GM12872 (cell line): ENCODE measurements at regions not wholly inside any gene's neighbourhood (a gene's known extent, or its start where the extent isn't known, plus 50 kb on each side); places are given as distances from the start of the nearest gene placed in this dataset.

Experiments
- TF ChIP-seq, protein P1 (sequence below): IDR thresholded peaks from 3 replicates; pipeline ENCODE4 v1.5.1; 2011; ENCODE audit warnings: low read depth, mild to moderate bottlenecking, low read length, moderate library complexity; ENCODE audit not compliant: insufficient read depth

DNA sequence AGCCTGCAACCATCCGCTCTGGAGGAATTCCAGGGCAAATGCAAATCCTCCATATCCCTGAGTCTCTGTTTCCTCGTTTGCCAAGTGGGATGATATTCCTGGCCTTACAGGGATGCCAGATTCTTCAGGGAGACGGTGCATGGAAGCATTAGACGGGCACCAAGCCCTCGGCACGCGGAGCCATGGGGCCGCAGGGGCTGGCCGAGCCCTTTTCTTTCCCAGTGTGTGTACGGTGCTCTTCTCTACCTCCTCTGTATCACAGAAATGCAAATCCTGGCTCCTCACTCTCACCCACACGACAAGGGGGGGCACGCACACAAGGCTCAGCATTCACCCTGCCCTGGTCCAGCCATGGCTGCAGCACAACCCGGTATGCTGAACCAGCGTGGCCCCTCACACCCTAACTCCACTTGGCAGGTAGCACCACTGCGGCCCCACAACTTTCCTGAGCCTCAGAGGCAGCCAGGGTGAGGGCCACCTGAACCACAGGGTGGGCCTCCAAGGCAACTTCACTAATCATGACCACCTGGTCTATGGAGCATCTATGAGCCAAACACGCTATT is 64.1 kb upstream of the SALL3 start:
- TF ChIP-seq, protein P1, sequence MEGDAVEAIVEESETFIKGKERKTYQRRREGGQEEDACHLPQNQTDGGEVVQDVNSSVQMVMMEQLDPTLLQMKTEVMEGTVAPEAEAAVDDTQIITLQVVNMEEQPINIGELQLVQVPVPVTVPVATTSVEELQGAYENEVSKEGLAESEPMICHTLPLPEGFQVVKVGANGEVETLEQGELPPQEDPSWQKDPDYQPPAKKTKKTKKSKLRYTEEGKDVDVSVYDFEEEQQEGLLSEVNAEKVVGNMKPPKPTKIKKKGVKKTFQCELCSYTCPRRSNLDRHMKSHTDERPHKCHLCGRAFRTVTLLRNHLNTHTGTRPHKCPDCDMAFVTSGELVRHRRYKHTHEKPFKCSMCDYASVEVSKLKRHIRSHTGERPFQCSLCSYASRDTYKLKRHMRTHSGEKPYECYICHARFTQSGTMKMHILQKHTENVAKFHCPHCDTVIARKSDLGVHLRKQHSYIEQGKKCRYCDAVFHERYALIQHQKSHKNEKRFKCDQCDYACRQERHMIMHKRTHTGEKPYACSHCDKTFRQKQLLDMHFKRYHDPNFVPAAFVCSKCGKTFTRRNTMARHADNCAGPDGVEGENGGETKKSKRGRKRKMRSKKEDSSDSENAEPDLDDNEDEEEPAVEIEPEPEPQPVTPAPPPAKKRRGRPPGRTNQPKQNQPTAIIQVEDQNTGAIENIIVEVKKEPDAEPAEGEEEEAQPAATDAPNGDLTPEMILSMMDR: no peak

DNA sequence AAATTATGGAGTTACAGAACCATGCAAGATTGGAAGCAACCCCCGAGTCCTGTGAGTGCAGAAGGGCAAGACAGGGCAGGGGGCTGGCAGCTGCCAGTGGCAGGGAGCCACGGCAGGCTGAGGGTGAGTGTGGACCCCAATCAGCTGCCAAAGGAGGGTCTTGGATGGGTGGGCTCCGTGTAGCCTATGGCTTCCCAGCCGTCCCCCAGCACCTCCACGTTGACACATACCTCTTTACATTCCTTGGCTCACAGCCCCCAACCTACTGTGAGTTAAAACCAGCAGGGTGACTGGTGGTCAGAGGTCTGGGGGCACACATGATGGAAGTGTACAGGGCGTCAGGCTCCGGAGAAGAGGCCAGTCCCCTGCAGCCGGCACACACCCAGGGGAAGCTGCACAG is 60.9 kb upstream of the SALL3 start:
- TF ChIP-seq, protein P1: no peak

GRCh38 chr18:78919956-78920355 is 59.7 kb upstream of the SALL3 start:
- TF ChIP-seq, protein P1: no peak

GRCh38 chr18:78920456-78921138 is 59.0 kb upstream of the SALL3 start:
- TF ChIP-seq, protein P1: no peak

- TF ChIP-seq, protein P1: no peak
These were observed 56.8 kb upstream of the SALL3 start for GRCh38 chr18:78922856-78923255.

DNA sequence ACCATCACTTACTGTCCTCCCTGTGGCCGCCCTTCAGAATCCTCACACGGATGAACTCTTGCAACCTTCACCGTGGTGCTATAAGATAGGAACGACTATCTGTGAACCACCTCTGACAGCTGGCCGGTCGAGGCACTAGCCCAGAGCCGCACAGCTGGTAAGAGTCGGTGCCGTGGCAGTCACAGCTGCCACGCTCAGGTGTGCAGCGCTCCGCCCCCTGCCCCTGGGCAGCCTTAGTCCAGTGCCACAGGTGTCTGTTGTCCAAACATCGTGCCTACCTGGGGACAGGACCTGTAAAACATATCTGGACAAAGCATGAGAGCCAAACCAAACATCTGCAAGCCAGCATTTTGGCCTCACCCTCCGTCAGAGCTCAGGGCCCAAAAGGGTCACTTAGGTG is 55.3 kb upstream of the SALL3 start:
- TF ChIP-seq, protein P1: no peak

- TF ChIP-seq, protein P1: no peak
These were observed 54.7 kb upstream of the SALL3 start for GRCh38 chr18:78924786-78925540.
